ENCODE measurements at regions not wholly inside any gene's neighbourhood (a gene's known extent, or its start where the extent isn't known, plus 50 kb on each side); places are given as distances from the start of the nearest gene placed in this dataset.

GRCh38 chr3:22101351-22101750 is 350.3 kb upstream of the ZNF385D start:
- no peaks in the 10 kb centered on the region for H3K36me3 ChIP-seq
- H3K27ac ChIP-seq, result no peak overlapping the region
- ATAC-seq, result no peak
- H3K4me1 ChIP-seq, result no peaks in the 10 kb centered on the region
- no peak overlapping the region for H3K4me3 ChIP-seq
- TF ChIP-seq POLR2AphosphoS5 (IDR thresholded peaks at IDR 0.05) (no peak), CTCF (IDR thresholded peaks at IDR 0.05) (no peak), POLR2A (IDR thresholded peaks at IDR 0.05) (no peak), EP300 (IDR thresholded peaks at IDR 0.05) (no peak)
- H3K9me3 ChIP-seq, result no peaks in the 10 kb centered on the region
- 66 to 80% methylated on average over 6 of the region's 6 CpGs for WGBS, 2 donors (ENCODE audit: low coverage in 1 of 2)
- H3K27me3 ChIP-seq, result no peaks in the 10 kb centered on the region

- 90 to 91% methylated on average over 1 of the region's 1 CpG for WGBS, 2 donors (ENCODE audit: low coverage in 1 of 2)
- Histone ChIP-seq H3K9me3 (no peaks in the 10 kb centered on the region), H3K4me3 (no peak overlapping the region), H3K27me3 (no peaks in the 10 kb centered on the region), H3K27ac (no peak overlapping the region), H3K4me1 (no peaks in the 10 kb centered on the region), H3K36me3 (no peaks in the 10 kb centered on the region)
- no peak for TF ChIP-seq POLR2AphosphoS5 (IDR thresholded peaks at IDR 0.05)
- no peak for TF ChIP-seq EP300 (IDR thresholded peaks at IDR 0.05)
- no peak for TF ChIP-seq CTCF (IDR thresholded peaks at IDR 0.05)
- no peak for TF ChIP-seq POLR2A (IDR thresholded peaks at IDR 0.05)
- ATAC-seq, result no peak
These were observed 350.8 kb upstream of the ZNF385D start for GRCh38 chr3:22101811-22102210.

- H3K4me1 ChIP-seq, result no peaks in the 10 kb centered on the region
These were observed 352.4 kb upstream of the ZNF385D start for GRCh38 chr3:22103423-22103822.

GRCh38 chr3:22106213-22106896 is 355.3 kb upstream of the ZNF385D start:
- Histone ChIP-seq H3K4me3 (no peak overlapping the region), H3K27me3 (no peaks in the 10 kb centered on the region), H3K36me3 (no peaks in the 10 kb centered on the region), H3K9me3 (no peaks in the 10 kb centered on the region), H3K27ac (no peak overlapping the region), H3K4me1 (no peaks in the 10 kb centered on the region)
- 89 to 96% methylated on average over 3 to 4 of the region's 5 CpGs for WGBS, 2 donors (ENCODE audit: low coverage in 1 of 2)
- TF ChIP-seq EP300 (IDR thresholded peaks at IDR 0.05), result no peak
- TF ChIP-seq POLR2A (IDR thresholded peaks at IDR 0.05), result no peak
- no peak for TF ChIP-seq POLR2AphosphoS5 (IDR thresholded peaks at IDR 0.05)
- no peak for TF ChIP-seq CTCF (IDR thresholded peaks at IDR 0.05)
- no peak for ATAC-seq

More at GRCh38 chr3:22103423-22103822, 352.4 kb upstream of the ZNF385D start:
- no peak for TF ChIP-seq EP300 (IDR thresholded peaks at IDR 0.05)
- no peak for TF ChIP-seq POLR2AphosphoS5 (IDR thresholded peaks at IDR 0.05)
- no peak for TF ChIP-seq POLR2A (IDR thresholded peaks at IDR 0.05)
- H3K4me3 ChIP-seq, result no peak overlapping the region
- 90 to 100% methylated on average over 1 of the region's 1 CpG for WGBS, 2 donors (ENCODE audit: low coverage in 1 of 2)
- H3K36me3 ChIP-seq, result no peaks in the 10 kb centered on the region
- no peaks in the 10 kb centered on the region for H3K9me3 ChIP-seq
- ATAC-seq, result no peak
- no peaks in the 10 kb centered on the region for H3K27me3 ChIP-seq
- H3K27ac ChIP-seq, result no peak overlapping the region

- no peaks in the 10 kb centered on the region for H3K9me3 ChIP-seq
- no peak overlapping the region for H3K27ac ChIP-seq
- WGBS, 2 donors (ENCODE audit: low coverage in 1 of 2), result 65 to 85% methylated on average over 4 of the region's 5 CpGs
- ATAC-seq, result no peak
- no peak for TF ChIP-seq EP300 (IDR thresholded peaks at IDR 0.05)
- no peak for TF ChIP-seq CTCF (IDR thresholded peaks at IDR 0.05)
- TF ChIP-seq POLR2AphosphoS5 (IDR thresholded peaks at IDR 0.05), result no peak
- TF ChIP-seq POLR2A (IDR thresholded peaks at IDR 0.05), result no peak
- H3K4me3 ChIP-seq, result no peak overlapping the region
- H3K36me3 ChIP-seq, result no peaks in the 10 kb centered on the region
- H3K27me3 ChIP-seq, result no peaks in the 10 kb centered on the region
- H3K4me1 ChIP-seq, result no peaks in the 10 kb centered on the region
These were observed 360.2 kb upstream of the ZNF385D start for GRCh38 chr3:22111226-22111625.

Measured in gastroesophageal sphincter (tissue), 4 donors.